ENCODE measurements at regions not wholly inside any gene's neighbourhood (a gene's known extent, or its start where the extent isn't known, plus 50 kb on each side); places are given as distances from the start of the nearest gene placed in this dataset.

DNA sequence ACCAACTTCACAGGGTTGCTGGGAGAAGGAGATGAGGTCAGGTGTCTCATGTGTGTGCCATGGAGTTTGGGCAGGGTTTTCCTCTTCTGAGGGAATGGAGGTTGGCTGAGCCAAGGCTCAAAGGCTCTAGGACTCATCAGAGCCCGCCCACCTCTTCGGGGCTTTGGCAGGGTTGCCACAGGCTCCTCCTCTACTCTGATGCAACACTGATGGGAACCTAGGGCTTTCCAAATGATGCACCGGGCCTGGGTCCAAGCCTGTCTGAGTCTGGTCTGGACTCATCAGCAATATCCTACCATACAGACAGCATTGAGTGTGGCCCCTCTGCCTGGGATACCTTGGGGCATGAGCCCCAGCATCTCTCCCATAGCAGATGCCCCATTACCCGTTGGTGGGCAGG, 59.5 kb upstream of the LHX1 start:
- TF ChIP-seq, protein P1, sequence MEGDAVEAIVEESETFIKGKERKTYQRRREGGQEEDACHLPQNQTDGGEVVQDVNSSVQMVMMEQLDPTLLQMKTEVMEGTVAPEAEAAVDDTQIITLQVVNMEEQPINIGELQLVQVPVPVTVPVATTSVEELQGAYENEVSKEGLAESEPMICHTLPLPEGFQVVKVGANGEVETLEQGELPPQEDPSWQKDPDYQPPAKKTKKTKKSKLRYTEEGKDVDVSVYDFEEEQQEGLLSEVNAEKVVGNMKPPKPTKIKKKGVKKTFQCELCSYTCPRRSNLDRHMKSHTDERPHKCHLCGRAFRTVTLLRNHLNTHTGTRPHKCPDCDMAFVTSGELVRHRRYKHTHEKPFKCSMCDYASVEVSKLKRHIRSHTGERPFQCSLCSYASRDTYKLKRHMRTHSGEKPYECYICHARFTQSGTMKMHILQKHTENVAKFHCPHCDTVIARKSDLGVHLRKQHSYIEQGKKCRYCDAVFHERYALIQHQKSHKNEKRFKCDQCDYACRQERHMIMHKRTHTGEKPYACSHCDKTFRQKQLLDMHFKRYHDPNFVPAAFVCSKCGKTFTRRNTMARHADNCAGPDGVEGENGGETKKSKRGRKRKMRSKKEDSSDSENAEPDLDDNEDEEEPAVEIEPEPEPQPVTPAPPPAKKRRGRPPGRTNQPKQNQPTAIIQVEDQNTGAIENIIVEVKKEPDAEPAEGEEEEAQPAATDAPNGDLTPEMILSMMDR (IDR thresholded peaks at IDR 0.05 in 4 of 5, conservative IDR thresholded peaks at IDR 0.05 in 1 of 5): no peak
- no peak for TF ChIP-seq POLR2A (IDR thresholded peaks at IDR 0.05)
